Mesenchymal stem cell (in vitro differentiated cells and primary cell): ENCODE measurements at regions not wholly inside any gene's neighbourhood (a gene's known extent, or its start where the extent isn't known, plus 50 kb on each side); places are given as distances from the start of the nearest gene placed in this dataset.
"Not testable (repeated sequence)": the region's sequence is repeated elsewhere in the genome, so short reads cannot be mapped to it uniquely, and the experiment has no call there.

ENCODE experiments used
- DNase-seq: peaks from one replicate; pipeline ENCODE4 v3.0.0-alpha.2; 2013
- H2AFZ ChIP-seq: one replicate; pipeline ENCODE4 v1.6.1; 2013; ENCODE audit warnings: low read depth, mild to moderate bottlenecking, control low read depth, inconsistent platforms, low read length, moderate library complexity
- H2AK5ac ChIP-seq: 2 replicates; pipeline ENCODE4 v1.6.1; 2013; ENCODE audit warnings: low read length, moderate library complexity, mild to moderate bottlenecking, inconsistent platforms; ENCODE audit not compliant: severe bottlenecking
- H2BK120ac ChIP-seq: one replicate; pipeline ENCODE4 v1.6.1; 2013; ENCODE audit warnings: low read depth, mild to moderate bottlenecking, inconsistent platforms, low read length, moderate library complexity
- H2BK12ac ChIP-seq, 2 experiments: one replicate each; pipeline ENCODE4 v1.6.1; 2013; ENCODE audit warnings: inconsistent platforms in 2 of 2, low read length in 2 of 2, mild to moderate bottlenecking in 2 of 2, moderate library complexity in 2 of 2, control low read depth in 1 of 2
- H2BK15ac ChIP-seq: one replicate; pipeline ENCODE4 v1.6.1; 2013; ENCODE audit warnings: mild to moderate bottlenecking, low read depth, inconsistent platforms; ENCODE audit not compliant: poor library complexity, severe bottlenecking
- H2BK5ac ChIP-seq: 2 replicates; pipeline ENCODE4 v1.6.1; 2013; ENCODE audit warnings: low read depth, mild to moderate bottlenecking, low read length, control low read depth, inconsistent platforms; ENCODE audit not compliant: poor library complexity, severe bottlenecking
- H3K14ac ChIP-seq, 2 experiments: one replicate each; pipeline ENCODE4 v1.6.1; 2013; ENCODE audit warnings: inconsistent platforms in 2 of 2, low read length in 2 of 2, control low read depth in 1 of 2, mild to moderate bottlenecking in 1 of 2, moderate library complexity in 1 of 2
- H3K18ac ChIP-seq, 2 experiments: one replicate each; pipeline ENCODE4 v1.6.1; 2013; ENCODE audit warnings: inconsistent platforms in 2 of 2, low read length in 2 of 2, control low read depth in 1 of 2, low read depth in 1 of 2, mild to moderate bottlenecking in 1 of 2
- H3K23ac ChIP-seq, 2 experiments: one replicate each; pipeline ENCODE4 v1.6.1; 2013; ENCODE audit warnings: inconsistent platforms in 2 of 2, low read length in 2 of 2, mild to moderate bottlenecking in 2 of 2, moderate library complexity in 2 of 2, control low read depth in 1 of 2
- H3K27ac ChIP-seq: 2 replicates; pipeline ENCODE4 v1.5.1; 2013; ENCODE audit warnings: mild to moderate bottlenecking, moderate library complexity, low read length, control low read depth, inconsistent platforms; ENCODE audit not compliant: poor library complexity, severe bottlenecking
- H3K27me3 ChIP-seq, 2 experiments: 2 replicates each; pipeline versions ENCODE4 v1.6.1 to v1.7.0; 2013; ENCODE audit warnings: low read length in 2 of 2, mild to moderate bottlenecking in 2 of 2, moderate library complexity in 2 of 2, control low read depth in 1 of 2, inconsistent platforms in 1 of 2; ENCODE audit not compliant: control insufficient read depth in 1 of 2, insufficient read depth in 1 of 2
- H3K36me3 ChIP-seq, 2 experiments: 2 replicates each; pipeline versions ENCODE4 v1.6.1 to v1.7.0; 2013; ENCODE audit warnings: low read length in 2 of 2, control low read depth in 1 of 2, inconsistent platforms in 1 of 2, low read depth in 1 of 2, mild to moderate bottlenecking in 1 of 2; ENCODE audit not compliant: insufficient read depth in 2 of 2, control insufficient read depth in 1 of 2
- H3K4ac ChIP-seq, 2 experiments: one replicate each; pipeline ENCODE4 v1.6.1; 2013; ENCODE audit warnings: inconsistent platforms in 2 of 2, low read length in 2 of 2, mild to moderate bottlenecking in 2 of 2, moderate library complexity in 2 of 2, control low read depth in 1 of 2, low read depth in 1 of 2
- H3K4me1 ChIP-seq: 2 replicates; pipeline ENCODE4 v1.6.1; 2013; ENCODE audit warnings: low read depth, low read length, control low read depth; ENCODE audit not compliant: control insufficient read depth, insufficient read depth
- H3K4me2 ChIP-seq: 2 replicates; pipeline ENCODE4 v1.6.1; 2013; ENCODE audit warnings: low read length, mild to moderate bottlenecking, inconsistent platforms; ENCODE audit not compliant: poor library complexity, severe bottlenecking
- H3K4me3 ChIP-seq, 2 experiments: 2 replicates each; pipeline versions ENCODE4 v1.5.1 to v1.7.0; 2013; ENCODE audit warnings: low read length in 2 of 2, mild to moderate bottlenecking in 2 of 2, control low read depth in 1 of 2, low read depth in 1 of 2; ENCODE audit not compliant: insufficient read depth in 1 of 2
- H3K79me1 ChIP-seq: replicated peaks from 2 replicates; pipeline ENCODE4 v1.6.1; 2013; ENCODE audit warnings: mild to moderate bottlenecking, control low read depth, low read length, inconsistent platforms; ENCODE audit not compliant: poor library complexity, severe bottlenecking
- H3K9ac ChIP-seq: 2 replicates; pipeline ENCODE4 v1.7.0; 2013; ENCODE audit warnings: mild to moderate bottlenecking, low read length, moderate library complexity
- H3K9me3 ChIP-seq: 2 replicates; pipeline ENCODE4 v1.7.0; 2013; ENCODE audit warnings: mild to moderate bottlenecking, low read length; ENCODE audit not compliant: control insufficient read depth
- H4K8ac ChIP-seq: one replicate; pipeline ENCODE4 v1.6.1; 2013; ENCODE audit warnings: inconsistent platforms, mild to moderate bottlenecking, low read length, moderate library complexity
- H4K91ac ChIP-seq: one replicate; pipeline ENCODE4 v1.6.1; 2013; ENCODE audit warnings: mild to moderate bottlenecking, low read length, inconsistent platforms
- WGBS: methylation state at CpG from one replicate; pipeline ENCODE4 v1.1.7; 2013; ENCODE audit warnings: mixed read lengths; 5-methylcytosine and 5-hydroxymethylcytosine counted together

DNA sequence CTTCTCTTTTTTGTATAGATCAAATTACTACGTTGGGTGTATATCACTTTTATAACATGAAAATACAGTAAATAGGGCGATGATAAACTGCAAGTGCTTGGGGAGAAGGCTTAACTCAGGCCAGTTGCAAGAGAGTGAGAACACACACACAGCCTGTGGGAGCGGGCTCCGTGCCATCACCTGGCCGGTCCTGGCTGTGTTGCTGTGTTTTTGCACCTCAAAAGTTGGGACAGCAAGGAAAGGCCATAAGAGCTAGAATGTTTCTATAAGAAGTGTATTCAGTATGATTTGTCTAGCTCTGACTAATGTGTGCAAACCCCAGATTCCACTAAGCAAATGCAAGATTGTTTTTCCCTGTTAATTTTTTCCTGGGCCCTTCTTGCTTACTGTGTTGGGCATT is 1940.6 kb downstream of the FOXD4L5 start:
- DNase-seq, H2BK120ac ChIP-seq, H3K4me2 ChIP-seq, H3K36me3 ChIP-seq, H3K4me3 ChIP-seq, H3K23ac ChIP-seq, H3K9me3 ChIP-seq, H4K8ac ChIP-seq, H3K9ac ChIP-seq, H2AFZ ChIP-seq, H3K4ac ChIP-seq, H3K27me3 ChIP-seq, H4K91ac ChIP-seq, H2BK12ac ChIP-seq, H3K79me1 ChIP-seq, H2BK15ac ChIP-seq, H3K4me1 ChIP-seq, H2AK5ac ChIP-seq, H2BK5ac ChIP-seq, H3K14ac ChIP-seq: not testable (repeated sequence)
- H3K18ac ChIP-seq = peak overlapping the region in 1 of 2 experiments; percentile 34
- WGBS = no CpG with 5 or more reads among the region's 5 CpGs
- peak overlapping the region; percentile 66 for H3K27ac ChIP-seq

DNA sequence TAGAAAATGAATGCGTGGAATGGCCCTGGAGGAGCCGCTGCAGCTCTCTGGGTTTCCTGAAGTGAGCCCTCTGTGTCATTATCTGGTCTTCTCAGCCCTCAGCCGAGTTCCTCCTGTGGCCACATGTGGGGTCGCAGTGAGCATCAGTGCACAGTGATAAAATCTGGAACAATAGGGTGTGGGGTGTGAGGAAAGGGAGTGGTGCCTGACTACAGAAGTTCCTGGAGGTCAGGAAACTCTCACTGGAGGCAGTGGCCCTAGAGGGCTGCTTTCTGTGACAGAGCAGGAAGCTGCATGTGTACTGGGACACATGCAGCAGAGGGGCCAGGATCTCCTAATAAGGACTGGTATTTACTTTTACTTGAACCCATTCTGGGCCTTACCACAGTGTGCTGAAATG is 1942.5 kb downstream of the FOXD4L5 start:
- H2AFZ ChIP-seq, H3K27me3 ChIP-seq, H3K9me3 ChIP-seq, H3K36me3 ChIP-seq, H3K9ac ChIP-seq, H2BK12ac ChIP-seq, H3K4ac ChIP-seq, H4K8ac ChIP-seq, H3K79me1 ChIP-seq, H4K91ac ChIP-seq, H2BK120ac ChIP-seq, H2AK5ac ChIP-seq, H2BK15ac ChIP-seq, H3K23ac ChIP-seq, H3K18ac ChIP-seq, H3K4me3 ChIP-seq, H3K4me2 ChIP-seq, H2BK5ac ChIP-seq, H3K4me1 ChIP-seq, H3K14ac ChIP-seq: not testable (repeated sequence)
- H3K27ac ChIP-seq = peak overlapping the region; percentile 80
- WGBS = 0% methylated on average over 1 of the region's 4 CpGs
- peak; percentile 31 for DNase-seq

DNA sequence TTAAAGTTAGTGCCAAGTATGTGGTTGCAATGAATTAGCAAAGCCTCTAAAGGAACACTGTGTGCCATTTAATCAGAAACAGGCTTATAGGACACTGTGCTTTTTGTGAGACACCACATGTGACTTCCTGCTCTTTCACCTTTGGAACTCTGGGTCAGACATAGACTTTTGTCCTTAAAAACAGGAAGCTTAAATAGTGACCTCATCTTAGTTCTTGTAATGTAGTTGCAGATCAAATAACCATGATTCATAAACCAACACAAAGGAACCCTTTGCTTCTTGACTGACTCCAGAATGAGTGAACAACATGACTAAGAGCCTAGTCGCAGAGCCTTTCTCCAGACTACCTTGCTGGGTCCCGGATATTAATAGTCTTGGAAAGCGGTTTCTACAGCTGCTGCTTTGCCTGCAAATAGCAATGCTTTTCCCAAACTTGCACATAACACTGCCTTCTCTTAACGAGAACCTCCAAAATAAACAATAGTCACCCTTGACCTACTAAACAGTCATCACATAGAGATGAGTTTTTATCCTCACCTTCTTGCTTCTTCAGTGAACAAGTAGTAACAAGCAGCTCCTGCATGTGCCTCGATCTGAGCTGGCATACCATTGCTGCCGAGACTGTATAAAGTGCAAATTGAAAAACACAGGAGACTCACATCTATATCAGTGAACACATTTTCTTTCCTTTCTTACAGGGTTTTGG is 1947.0 kb downstream of the FOXD4L5 start:
- not testable (repeated sequence) for H3K18ac ChIP-seq, H2BK120ac ChIP-seq, H3K23ac ChIP-seq, H3K9ac ChIP-seq, H3K4me2 ChIP-seq, H2BK12ac ChIP-seq, H3K9me3 ChIP-seq, H2BK5ac ChIP-seq, H4K8ac ChIP-seq, H2AK5ac ChIP-seq, H2BK15ac ChIP-seq, H3K14ac ChIP-seq, H3K36me3 ChIP-seq, H4K91ac ChIP-seq, H3K79me1 ChIP-seq, H3K4me3 ChIP-seq, H2AFZ ChIP-seq, H3K4me1 ChIP-seq, H3K4ac ChIP-seq, H3K27me3 ChIP-seq
- DNase-seq = peak; percentile 70
- WGBS = 0% methylated on average over 1 of the region's 6 CpGs
- H3K27ac ChIP-seq = peak overlapping the region; percentile 89

DNA sequence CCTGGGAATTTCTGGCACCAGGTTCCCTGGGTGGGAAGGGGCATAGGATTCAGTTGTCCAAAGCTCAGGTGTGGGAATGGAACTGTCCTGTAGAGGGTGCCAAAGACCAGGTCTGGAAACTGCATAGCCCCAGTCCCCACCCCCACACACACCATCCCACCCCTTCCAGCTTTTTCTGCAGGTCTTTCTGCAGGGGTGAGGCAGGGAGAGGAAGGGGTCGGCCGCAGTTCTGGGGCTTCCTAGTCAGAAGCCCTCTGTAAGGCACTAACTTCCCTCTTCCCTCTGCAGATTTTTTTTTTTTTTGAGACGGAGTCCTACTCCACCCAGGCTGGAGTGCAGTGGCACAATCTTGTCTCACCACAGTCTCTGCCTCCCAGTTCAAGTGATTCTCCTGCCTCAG is 1949.7 kb downstream of the FOXD4L5 start:
- not testable (repeated sequence) for H3K27me3 ChIP-seq, H3K4me1 ChIP-seq, H4K91ac ChIP-seq, H3K4me2 ChIP-seq, H3K18ac ChIP-seq, H2BK12ac ChIP-seq, H3K36me3 ChIP-seq, H4K8ac ChIP-seq, H3K27ac ChIP-seq, H2AFZ ChIP-seq, H2BK120ac ChIP-seq, H2AK5ac ChIP-seq, H3K79me1 ChIP-seq, H3K9me3 ChIP-seq, H2BK15ac ChIP-seq, DNase-seq, H3K4ac ChIP-seq, H3K4me3 ChIP-seq, H3K9ac ChIP-seq, H3K23ac ChIP-seq, H2BK5ac ChIP-seq, H3K14ac ChIP-seq
- WGBS = no CpG with 5 or more reads among the region's 3 CpGs
